RPMI7951 (cell line): ENCODE measurements at regions not wholly inside any gene's neighbourhood (a gene's known extent, or its start where the extent isn't known, plus 50 kb on each side); places are given as distances from the start of the nearest gene placed in this dataset.
"Not testable (repeated sequence)": the region's sequence is repeated elsewhere in the genome, so short reads cannot be mapped to it uniquely, and the experiment has no call there.

Source experiments
- DNase-seq: peaks from one replicate; pipeline ENCODE4 v3.0.0-alpha.2; 2012; ENCODE audit warnings: low read depth

DNA sequence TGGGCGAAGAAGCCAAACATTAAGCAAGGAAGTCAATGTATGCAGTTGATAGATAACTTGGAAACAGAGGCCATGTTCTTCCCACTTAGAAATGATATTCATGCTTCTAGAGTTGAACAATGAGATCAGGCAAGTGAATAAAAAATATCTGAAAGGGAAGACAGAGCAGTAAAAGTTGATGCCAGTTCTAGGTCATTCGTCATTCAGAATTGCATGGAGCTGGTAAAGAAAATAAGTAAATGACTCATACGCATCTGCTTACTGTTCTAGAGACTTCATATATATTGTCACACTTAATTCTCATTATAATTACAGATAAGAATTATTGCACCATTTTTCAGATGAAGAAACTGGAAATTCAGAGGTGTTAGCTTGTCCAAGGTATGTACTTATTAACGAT lies 158.9 kb upstream of the FERD3L start:
- no peak for DNase-seq

DNA sequence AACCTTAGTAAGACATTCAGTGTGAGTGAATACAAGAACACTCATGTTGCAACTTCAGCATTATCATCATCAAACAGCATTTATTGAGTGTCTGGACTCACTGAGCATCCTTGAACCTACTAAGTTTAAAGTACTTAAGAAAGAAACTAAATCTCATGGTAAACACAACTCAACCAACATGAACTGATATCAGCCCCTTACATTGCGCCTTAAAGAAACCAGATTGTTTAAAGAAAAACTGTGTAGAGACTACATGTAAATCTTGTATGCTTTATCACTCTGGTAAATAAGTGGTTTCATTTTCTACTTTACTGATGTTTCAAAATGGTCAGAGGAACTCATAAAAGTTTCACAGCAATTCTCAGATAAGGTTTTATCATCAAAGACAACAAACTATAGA lies 157.5 kb upstream of the FERD3L start:
- no peak for DNase-seq

DNA sequence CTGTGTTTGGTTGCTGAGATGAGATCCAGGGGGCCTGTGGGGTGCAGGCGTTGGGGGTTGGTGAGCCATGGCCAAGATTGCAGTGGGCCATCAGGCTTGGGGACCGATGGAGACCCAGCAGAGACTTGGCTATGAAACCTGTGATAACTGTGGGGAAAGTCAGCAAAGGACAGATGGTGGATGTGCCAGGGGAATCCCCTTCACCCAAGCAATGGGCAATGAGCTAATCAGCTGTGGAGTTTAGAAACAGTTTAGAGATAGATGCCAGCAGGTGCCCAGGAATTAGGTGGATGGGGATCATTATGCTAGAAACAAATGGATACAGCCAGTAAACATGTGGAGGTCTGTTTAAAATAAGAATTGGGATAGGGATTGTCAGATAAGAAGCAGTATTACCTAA lies 151.4 kb upstream of the FERD3L start:
- no peak for DNase-seq

DNA sequence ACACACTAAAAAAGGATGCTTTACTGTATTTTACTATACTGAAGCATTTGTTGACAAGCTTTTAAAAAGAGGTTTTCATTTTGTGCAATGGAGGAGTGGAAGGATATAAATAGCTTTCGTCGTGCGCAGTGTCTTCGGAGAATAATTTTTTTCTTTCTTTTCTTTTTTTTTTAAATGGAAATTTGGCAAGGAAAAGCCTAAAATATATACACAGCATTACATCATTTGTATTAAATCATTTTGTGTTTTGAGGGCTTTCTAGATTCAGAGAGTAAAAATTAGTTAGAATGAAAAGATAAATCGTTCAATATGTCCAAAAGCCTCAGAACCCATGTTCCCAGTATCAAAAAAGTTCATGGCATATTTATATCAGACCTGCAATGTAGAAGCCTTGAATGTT lies 150.2 kb upstream of the FERD3L start:
- DNase-seq, result no peak

DNA sequence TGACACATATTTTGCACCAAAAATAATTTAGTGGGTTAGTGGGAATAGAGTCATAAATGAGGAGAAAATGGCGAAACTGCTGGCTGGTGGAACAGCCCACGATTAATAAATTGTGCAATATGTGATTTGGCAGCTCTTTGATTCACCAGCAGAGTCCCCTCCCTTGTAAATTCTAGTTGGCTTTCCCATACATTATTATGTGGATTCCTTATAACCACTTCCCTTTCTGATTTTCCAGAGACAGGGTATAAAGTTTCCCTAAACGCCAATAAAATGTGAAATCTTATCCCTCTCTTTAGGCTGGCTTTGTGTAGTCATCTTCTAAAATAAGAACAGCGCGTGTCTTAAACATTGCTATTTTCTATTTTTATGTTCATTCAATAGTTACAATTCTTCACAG lies 149.4 kb upstream of the FERD3L start:
- DNase-seq, result peak; percentile 9

DNA sequence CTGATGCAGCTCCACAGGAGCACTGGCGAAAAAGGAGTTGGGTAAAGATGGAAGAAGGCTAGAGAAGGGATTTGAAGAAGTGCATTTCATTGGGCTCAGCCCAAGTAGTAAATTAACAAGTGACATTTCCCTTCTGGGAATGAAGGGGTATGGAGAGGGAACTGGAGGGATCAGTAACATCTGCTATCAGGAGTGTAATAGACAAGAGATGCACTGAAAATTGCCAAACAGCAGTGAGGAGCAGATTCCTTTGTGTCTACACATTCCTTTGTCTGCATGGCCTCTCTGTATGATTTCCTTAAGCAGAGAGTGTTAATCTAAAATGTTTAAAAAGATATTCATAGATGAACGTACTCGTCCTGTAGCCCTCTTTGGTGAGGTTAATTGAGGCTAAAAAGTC lies 148.2 kb upstream of the FERD3L start:
- DNase-seq, result no peak

DNA sequence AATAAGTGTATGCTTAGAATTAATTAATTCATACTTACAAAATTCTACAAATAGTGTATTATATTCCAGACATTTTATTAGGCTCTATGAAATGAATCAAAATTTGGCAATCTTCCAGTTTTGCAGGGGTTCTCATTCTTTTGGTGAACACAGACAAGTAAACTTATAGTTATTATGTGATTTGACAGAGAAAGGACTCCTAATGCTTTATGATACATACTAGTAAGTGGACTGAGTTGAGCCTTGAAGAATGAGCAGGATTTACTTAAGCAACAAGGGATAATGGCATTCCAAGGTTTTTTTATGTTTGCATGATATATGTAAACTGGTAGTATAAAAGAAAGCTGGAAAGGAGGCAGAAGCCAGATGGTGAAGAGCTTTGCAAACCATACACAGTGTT lies 145.7 kb upstream of the FERD3L start:
- peak; percentile 10 for DNase-seq

DNA sequence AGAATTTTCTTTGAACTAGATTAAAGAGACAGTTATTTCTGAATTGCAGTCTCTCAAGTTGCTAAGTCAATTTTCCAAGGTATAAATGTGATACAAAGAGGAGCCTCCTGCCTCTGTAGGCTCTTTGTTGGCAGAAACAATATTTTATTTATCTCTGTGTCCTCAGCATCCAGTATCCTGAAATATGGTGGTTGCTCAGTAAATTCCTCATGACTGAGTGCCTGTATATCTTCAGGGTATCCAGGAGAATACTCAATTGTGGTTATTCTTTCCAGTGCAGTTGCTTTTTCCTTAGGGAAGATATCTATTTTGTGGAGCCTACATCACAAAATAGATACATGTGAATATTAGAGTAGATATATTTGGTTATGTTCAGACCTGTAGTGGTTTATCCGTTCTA lies 144.8 kb upstream of the FERD3L start:
- peak; percentile 35 for DNase-seq

DNA sequence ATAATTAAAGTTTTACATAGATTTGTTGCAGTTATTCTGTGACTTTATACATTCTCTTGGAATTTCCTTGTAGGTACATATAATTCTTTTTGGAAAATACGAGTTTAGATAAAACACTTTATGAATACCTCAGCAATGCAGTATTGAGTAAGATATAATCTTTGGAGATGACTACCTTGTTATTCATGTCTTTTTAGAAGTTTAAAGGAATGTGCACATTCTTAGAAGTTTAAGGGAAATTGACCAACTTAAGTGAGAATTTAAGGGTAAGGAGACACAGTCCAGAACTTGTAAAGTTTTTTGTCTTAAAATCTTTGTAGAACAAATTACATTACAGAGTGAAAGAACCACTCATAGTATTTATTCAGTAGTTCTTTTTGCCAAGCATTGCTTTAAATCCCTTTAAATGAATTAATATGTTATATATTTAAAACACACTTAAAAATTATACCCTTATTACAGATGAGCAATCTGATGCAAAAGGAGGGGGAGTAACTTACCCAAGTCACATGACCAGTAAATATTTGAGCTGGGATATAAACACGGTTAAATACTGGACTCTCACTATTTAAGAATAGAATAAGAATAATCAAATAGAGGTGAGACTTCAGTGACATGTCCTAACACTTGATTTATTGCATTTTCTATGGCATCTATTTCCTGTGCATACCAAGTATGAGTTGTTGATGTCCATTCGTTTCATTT lies 139.5 kb upstream of the FERD3L start:
- DNase-seq, result no peak

DNA sequence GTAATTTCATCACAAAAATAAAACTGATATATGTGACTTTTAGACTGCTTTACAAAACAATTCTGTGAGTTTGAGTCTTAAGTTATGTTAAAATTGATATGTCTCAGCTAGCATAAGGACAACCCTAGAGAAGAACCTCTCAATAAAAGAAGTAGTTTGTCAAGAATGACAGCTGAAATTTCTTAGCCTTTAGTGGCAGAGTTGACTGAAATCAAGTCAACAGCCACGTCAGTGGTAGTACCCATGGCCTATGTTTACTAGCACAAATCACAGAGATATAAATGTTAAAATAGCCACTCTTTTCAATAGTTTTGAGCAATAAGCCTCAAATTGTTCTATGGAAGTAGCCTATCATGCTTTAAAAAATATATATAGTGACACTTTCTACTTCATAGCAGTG lies 138.9 kb upstream of the FERD3L start:
- no peak for DNase-seq

DNA sequence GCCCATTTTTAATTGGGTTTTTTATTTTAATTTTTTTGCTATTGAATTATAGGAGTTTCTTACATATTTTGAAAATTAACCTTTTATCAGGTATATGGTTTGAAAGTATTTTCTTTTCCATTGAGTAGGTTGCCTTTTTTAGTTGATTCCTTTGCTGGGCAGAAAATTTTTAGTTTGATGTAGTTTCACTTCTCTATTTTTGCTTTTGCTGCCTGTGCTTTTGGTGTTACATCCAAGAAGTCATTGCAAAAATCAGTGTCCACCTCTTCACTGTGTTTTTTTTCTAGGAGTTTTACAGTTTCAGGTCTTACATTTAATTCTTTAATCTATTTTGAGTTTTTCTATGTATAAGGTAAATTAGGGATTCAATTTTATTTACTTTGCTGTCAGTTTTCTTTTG lies 129.8 kb upstream of the FERD3L start:
- DNase-seq, result no peak

DNA sequence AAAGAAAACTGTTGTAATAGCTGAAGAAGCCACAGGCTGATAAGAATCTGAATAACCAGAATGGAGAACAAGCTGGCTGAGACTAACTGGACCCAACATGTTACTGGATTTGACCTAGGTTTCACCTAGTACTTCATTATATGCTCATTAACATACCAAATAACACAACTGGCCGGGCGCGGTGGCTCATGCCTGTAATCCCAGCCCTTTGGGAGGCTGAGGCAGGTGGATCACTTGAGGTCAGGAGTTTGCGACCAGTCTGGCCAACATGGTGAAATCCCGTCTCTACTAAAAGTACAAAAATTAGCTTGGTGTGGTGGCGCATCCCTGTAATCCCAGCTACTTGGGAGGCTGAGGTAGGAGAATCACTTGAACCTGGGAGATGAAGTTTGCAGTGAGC lies 127.1 kb upstream of the FERD3L start:
- DNase-seq, result not testable (repeated sequence)

DNA sequence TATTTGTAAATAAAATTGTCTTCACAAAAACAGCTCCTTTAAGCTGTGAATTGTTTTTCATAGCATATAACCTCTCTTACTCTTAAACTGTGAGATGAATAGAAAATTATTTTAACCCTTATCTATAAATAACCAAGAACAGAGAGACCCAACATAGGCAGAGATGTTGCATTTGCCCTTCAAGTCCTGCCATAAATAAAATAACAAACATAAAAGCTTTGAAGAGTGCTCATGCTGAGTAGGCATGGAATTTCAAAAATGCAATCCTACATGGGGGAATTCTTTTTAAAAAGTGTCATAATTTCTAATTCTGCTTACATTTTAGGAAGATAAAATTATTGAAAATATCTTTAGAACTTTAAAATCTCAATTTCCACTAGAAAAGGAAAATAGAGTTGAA lies 124.1 kb upstream of the FERD3L start:
- DNase-seq, result no peak

DNA sequence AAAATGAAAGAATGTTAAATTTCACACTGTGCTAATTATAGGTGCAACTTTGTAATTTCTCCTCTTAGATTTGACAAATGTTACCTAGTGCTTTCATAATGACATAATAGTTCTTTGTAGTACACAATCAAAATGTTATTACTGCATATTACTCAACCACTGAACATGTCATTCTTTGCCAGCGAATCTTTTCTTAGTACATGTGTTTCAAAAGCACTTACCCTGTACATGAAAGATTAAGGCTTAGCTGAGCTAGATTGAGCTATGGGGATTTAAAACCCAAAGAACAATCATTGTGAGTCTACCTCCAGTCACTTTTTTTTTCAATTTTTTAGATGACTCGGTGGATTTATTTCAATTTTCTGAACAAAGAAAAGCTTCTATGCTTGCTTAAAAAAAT lies 123.5 kb upstream of the FERD3L start:
- no peak for DNase-seq

DNA sequence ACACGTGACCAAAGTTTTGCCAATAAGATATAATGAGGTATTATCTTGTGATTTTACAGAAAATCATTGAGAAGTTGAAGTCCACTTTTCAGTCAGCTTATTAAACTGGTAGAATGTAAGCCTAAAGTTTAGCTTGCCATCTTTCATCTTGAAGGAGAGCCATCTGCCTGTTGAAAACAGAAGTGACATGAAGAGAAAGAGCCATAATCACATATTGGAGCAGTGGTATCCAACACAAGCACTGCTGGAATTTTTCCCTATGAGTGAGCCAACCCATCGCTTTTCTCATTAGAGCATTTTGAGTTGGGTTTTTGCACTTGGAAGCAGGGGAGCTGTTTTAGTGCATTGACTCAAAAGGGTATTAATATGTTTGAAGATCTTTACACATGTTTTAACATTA lies 117.6 kb upstream of the FERD3L start:
- DNase-seq, result no peak

DNA sequence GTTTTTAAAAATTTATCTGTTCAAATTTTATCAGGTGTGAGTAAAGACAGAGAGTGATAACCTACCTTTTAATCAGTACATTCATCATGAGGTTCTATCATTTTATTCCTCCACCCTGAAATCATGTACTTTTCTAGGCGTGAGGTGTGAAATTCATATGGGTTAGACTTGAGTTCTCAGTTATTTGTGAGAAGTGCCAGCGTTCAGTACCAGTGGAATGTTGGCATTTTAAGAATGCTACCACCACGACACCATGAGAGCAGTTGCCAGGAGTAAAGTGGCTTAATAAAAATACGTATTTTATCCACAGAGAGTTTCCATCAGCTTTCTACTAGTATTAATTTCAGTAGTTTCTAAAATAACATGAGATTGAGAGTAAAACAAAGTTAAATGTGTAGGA lies 104.1 kb upstream of the FERD3L start:
- DNase-seq, result no peak

DNA sequence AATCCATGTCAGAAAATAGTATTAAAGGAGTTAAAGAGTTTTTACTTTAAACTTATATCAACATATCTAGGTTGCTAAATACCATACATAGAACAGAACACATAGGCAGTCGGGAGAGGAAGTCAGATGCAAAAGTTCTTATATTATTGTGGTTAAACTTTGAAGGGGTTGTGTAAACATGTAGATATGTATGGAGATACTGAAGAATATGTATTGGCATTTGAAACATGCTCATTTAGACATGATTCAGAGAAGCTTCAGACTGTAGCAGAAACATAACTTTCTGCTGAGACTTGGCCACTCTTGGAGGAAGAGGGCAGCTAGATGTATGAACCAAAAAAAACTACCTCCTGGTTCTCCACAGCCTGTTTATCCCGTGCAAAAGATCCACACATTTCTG lies 103.5 kb upstream of the FERD3L start:
- no peak for DNase-seq

DNA sequence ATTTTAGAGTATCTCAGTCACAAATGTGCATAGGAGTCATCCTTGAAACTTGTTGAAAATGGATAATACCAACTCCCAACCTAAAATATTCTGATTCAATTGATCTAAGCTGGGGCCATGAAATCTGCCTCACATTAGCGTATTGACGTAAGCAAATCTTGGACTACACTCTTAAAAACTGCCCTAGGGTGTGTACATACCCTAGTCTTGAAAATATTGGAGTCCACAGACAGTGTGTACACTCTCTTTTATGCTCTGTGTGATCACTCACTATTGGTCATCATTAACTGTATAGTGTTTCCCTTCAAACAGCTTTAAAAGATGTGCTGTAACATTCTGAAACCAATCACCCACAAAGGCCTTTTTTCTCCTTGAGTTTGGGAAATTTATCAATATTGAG lies 102.9 kb upstream of the FERD3L start:
- DNase-seq, result no peak

DNA sequence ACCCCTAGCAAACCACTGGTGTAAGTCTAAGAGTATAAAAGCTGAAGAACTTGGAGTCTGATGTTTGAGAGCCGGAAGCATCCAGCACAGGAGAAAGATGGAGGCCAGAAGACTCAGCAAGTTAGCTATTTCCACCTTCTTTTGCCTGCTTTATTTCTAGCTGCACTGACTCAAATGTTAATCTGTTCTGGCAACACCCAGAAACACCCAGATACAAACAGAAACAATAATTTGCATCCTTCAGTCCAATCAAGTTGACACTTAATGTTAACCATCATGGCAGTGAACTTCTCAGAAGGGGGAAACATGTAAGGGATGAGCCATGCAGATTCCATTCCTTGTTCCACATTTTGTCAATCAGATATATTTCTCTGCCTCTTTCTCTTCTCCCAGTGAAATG lies 101.8 kb upstream of the FERD3L start:
- no peak for DNase-seq

DNA sequence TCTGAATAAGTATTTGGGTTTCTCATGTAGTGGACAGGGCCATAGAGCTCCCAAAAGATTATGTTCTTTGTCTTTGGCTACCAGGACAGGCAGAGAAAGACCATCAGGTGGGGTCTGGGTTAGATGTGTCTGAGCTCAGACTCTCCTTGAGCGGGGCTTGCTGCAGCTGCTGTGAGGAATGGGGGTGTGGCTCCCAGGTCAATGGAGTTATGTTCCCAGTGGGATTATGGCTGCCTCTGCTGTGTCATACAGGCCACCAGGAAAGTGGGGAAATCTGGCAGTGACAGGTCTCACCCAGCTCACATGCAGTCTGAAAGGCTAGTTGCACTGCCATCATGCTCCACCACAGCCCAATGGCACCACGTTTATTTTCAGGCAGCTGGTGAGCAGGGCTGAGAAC lies 97.0 kb upstream of the FERD3L start:
- DNase-seq, result no peak

DNA sequence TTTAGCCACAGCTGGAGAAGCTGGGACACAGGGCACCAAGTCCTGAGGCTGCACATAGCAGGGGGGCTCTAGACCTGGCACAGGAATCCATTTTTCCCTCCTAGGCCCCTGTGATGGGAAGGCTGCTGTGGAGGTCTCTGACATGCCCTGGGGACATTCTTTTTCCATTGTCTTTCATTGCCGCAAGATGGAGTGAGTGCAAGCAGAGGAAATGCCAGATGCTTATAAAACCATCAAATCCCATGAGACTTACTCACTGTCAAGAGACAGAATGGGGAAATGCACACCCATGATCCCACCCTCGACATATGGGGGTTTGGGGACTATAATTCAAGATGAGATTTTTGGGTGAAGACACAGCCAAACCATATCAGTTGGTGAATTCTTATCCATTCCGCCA lies 94.7 kb upstream of the FERD3L start:
- DNase-seq, result no peak

DNA sequence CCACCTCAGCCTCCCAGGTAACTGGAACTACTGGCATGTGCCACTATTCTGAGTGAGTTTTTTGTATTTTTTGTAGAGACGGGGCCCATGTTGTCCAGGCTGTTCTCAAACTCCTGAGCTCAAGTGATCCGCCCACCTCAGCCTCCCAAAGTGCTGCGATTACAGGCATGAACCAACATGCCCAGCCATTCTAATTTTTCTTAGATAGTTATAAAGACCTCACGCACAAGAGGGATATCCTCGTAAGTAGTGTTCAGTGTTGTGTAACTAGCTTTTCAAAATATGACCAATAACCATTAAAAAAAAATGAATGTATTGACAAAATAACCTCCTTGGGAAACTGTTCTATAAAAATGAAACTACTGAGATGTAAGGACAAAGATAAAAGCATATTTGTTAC lies 90.5 kb upstream of the FERD3L start:
- no peak for DNase-seq

DNA sequence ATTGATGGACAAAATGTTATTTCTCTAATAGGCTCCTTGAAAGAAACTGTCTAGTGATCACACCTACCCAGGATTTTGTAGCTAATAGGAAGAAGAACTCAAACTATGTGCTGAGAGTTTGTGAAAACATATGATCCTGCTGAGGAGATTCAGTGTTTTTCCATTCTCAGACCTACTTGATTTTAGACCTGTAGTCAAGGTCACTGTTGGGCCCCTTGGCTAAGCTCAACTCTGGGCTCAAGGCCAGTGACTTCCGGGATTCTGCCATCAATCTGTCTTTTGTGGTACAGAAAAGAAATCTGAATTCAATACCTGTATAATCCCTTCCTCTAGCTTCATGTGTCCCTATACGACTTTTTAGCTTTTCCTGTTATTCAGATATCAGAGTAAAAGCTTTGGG lies 79.7 kb upstream of the FERD3L start:
- DNase-seq, result no peak

DNA sequence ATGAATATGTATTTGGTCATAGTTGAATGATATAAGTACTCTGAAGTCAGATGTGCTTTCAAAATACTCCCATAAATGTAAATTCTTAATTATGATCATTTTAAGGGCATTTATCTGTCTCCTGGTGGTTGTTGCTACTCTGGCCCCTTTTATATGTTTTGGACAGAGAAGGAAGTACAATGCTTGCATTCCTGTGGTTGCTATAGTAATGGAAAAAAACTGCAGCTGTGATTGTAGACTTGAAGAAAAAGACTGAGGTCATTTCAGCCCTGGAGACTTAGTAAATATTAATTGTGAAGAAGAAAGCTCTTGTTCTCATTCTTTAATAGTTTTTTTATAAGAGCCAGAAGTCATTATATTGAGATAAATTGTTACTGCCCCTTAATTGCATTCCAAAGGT lies 70.2 kb upstream of the FERD3L start:
- DNase-seq, result peak; percentile 34

DNA sequence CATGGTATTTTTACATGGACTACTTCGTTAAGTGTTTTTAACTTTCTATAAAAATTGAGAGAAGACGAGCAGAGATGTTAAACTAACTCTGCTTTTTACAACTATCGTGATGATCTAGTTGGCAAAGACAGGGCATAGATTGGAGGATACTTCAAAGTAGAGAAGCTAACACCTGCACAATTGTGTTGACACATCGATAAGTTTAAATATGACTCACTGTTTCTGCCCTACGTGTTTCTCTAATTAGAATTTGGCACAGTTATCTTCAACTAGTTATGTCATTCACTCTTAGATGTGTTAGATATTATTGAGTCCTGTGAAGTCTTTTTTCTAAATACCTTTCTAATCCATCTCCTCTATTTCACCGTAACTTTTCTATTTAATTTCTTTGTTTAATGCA lies 68.5 kb upstream of the FERD3L start:
- no peak for DNase-seq
